Urinary bladder (tissue), 3 donors: ENCODE measurements at regions not wholly inside any gene's neighbourhood (a gene's known extent, or its start where the extent isn't known, plus 50 kb on each side); places are given as distances from the start of the nearest gene placed in this dataset.

Experiments
- DNase-seq: peaks from one replicate; pipeline ENCODE4 v3.0.0-alpha.2; 2015; ENCODE audit errors: extremely low spot score
- H3K27ac ChIP-seq: one replicate; pipeline ENCODE4 v1.5.1; 2013; ENCODE audit warnings: low read depth, mild to moderate bottlenecking, moderate library complexity
- H3K36me3 ChIP-seq: one replicate; pipeline ENCODE4 v1.6.1; 2013; ENCODE audit warnings: mild to moderate bottlenecking, moderate library complexity; ENCODE audit not compliant: insufficient read depth
- H3K4me1 ChIP-seq: one replicate; pipeline ENCODE4 v1.6.1; 2013; ENCODE audit warnings: mild to moderate bottlenecking, moderate library complexity; ENCODE audit not compliant: insufficient read depth
- H3K4me3 ChIP-seq: one replicate; pipeline ENCODE4 v1.5.1; 2013; ENCODE audit warnings: low read depth, low read length
- WGBS: extraction: QIAGEN DNeasy Blood & Tissue Kit; methylation state at CpG from one replicate; pipeline ENCODE4 v1.1.7; 2013; 5-methylcytosine and 5-hydroxymethylcytosine counted together
- donor health status: healthy with polysubstance abuse.
- donor health status: healthy.

DNA sequence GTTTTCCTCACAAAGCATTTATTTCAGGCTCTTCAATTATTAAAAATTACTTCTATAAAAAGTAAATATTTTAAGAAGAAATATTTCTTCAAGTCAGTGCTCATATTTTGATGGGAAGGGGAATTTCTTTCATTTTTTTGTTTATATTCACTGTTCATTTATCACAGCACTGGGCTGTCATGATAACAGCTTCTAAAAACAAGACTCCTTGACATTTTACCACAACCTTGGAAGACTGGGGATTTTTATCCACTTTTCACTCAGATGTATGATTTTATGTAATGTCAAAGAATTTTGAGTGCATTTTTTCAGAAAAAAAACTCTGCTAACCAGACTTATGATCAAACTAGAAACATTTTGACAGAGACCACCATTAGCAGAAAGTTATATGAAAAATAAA lies 149.7 kb downstream of the PHLDA1 start:
- H3K27ac ChIP-seq = no peak overlapping the region
- H3K36me3 ChIP-seq = no peaks in the 10 kb centered on the region
- no peak for DNase-seq
- H3K4me1 ChIP-seq = peaks cover 1% of the 10 kb centered on the region
- no peak overlapping the region for H3K4me3 ChIP-seq

DNA sequence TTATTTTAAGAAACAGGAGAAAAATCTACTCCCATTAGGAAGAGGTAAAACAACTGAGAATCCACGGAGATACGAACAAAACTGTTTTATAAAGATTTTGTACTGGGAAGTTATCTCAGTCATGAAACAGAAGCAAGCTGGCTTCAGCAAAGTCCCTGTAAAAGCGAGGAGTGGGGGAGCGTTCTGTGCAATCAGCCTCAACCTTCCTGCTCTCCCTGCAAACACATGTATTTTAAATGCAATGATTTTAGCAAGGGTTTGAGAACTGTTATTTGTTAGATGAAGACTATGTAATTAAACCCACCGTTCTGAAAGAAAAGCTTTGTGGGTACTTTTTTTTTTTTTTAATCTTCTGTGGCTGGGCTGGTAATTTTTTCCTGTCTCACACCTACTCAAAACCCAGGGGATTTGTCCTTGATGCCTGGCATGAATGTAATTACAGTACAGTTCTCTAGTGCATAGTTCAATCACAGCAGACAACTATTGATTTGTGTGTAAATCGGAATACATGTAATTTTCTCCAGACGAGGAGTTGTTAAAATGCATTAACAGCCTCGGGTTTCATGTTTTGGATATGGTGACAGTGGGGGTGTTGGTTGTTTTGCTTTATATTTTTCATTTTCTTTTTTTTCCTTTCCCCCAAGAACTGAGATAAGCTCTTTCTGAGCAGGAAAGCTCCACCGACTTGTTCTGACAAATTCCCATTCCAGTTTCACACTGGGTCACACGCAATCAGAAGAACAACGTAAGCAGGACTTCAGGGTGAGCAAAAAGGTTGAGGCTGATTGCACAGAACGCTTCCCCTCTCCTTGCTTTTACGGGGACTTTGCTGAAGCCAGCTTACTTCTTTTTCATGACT lies 153.6 kb downstream of the PHLDA1 start:
- H3K27ac ChIP-seq = no peak overlapping the region
- no peak for DNase-seq
- 28% methylated on average over 13 of the region's 13 CpGs for WGBS

DNA sequence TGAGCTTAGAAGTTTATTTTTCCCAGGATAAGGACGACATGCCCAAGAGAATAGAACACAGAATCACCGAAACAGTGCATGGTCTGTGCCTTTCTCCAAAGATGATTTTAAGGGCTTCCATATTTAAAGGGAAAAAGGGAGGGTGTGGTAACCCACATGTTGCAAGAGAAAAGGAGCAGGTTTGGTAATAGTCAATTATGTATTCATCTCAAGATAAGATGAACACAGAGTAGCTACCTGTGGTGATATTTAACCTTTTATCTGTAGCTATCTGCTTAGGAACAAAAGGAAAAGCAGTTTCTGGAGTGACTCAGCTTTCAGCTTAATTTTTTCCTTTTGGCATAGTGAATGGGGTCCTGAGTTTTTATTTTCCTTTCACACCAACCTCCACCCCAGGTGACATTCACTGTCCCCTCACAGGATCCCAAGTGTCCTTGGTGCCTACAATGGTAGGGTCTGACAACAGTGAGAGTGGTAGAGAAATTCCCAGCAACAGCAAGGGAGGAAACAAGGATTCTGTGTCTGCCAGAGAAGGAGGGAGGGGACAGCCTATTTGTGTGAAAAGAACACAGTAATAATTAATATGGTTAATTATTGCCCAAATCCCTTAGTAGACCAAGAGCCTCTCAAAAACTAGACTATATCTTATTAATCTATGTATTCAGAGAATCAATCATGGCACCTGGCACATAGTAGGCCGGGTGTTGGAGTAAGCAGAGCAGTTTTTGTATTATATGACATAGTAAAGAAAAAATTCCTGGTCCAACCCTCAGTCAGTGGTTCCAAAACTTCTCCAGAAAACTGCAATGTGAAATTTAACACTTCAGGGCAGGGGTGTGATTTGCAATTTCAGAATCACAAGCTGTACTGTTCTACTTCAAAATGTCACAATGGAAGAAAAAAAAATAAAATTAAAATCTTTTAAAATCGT lies 154.5 kb downstream of the PHLDA1 start:
- H3K4me3 ChIP-seq = no peak overlapping the region
- no peaks in the 10 kb centered on the region for H3K36me3 ChIP-seq
- H3K27ac ChIP-seq = no peak overlapping the region
- no peak for DNase-seq
- no peaks in the 10 kb centered on the region for H3K4me1 ChIP-seq
- WGBS = 45% methylated on average over 4 of the region's 4 CpGs

More for the DNA sequence above, 153.6 kb downstream of the PHLDA1 start:
- Histone ChIP-seq H3K4me1 (no peaks in the 10 kb centered on the region), H3K36me3 (no peaks in the 10 kb centered on the region), H3K4me3 (no peak overlapping the region)

DNA sequence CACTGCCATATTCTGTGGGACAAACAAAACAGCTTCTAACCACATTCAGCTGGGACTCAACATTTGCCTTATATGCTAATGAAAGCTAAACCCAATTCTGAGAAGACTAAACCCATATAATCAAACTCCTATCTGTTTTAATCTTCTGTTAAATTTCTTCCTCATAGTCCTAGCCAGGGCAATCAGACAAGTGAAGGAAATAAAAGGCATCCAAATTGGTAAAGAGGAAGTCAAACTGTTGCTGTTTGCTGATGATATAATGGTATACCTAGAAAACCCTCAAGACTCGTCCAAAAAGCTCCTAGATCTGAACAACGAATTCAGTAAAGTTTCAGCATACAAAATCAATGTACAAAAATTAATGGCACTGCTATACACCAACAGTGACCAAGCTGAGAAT lies 157.1 kb downstream of the PHLDA1 start:
- Histone ChIP-seq H3K27ac (no peak overlapping the region), H3K4me1 (no peaks in the 10 kb centered on the region), H3K36me3 (no peaks in the 10 kb centered on the region), H3K4me3 (no peak overlapping the region)
- WGBS = 75% methylated on average over 2 of the region's 2 CpGs
- DNase-seq = no peak

DNA sequence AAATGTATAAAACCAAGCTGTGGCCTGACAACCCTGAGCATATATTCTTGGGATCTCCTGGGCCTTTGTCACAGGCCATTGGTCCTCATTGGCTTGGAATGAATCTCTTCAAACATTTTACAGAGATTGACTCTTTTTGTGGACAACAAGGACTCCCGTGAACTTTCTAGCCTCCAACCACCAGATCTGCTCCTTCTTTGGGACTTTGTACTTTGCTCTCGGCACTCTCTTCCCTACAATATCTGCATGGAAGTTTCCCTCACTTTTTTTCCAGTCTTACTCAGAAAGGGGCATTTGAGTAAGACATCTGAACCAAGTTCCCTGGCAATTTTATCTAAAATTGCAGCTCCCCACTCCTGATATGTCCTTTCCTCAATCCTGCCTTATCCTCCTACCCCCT lies 158.8 kb downstream of the PHLDA1 start:
- DNase-seq = no peak
- WGBS = 95% methylated on average over 2 of the region's 2 CpGs
- H3K36me3 ChIP-seq = no peaks in the 10 kb centered on the region
- no peaks in the 10 kb centered on the region for H3K4me1 ChIP-seq
- H3K27ac ChIP-seq = no peak overlapping the region
- H3K4me3 ChIP-seq = no peak overlapping the region

DNA sequence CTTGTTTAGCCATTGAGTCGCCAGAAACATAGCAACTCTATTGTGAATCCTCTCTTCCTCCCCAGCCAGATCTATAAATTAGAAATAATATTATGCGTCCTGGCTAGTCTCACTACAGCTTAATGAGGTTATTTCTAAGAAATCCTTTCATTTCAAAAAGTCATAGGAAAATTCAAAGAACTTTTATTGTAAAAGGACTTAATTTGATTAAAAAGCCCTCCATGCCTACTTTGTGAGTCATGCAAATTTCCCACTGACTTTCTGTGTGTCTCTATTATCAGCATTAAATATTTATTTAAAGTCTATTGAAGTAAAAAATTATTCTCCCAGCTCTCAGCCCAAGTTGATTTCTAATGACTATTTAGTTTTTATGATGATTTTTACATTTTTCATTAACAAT lies 160.7 kb downstream of the PHLDA1 start:
- 51% methylated on average over 2 of the region's 2 CpGs for WGBS
- H3K4me3 ChIP-seq = no peak overlapping the region
- H3K27ac ChIP-seq = no peak overlapping the region
- DNase-seq = no peak
- H3K4me1 ChIP-seq = no peaks in the 10 kb centered on the region
- no peaks in the 10 kb centered on the region for H3K36me3 ChIP-seq

DNA sequence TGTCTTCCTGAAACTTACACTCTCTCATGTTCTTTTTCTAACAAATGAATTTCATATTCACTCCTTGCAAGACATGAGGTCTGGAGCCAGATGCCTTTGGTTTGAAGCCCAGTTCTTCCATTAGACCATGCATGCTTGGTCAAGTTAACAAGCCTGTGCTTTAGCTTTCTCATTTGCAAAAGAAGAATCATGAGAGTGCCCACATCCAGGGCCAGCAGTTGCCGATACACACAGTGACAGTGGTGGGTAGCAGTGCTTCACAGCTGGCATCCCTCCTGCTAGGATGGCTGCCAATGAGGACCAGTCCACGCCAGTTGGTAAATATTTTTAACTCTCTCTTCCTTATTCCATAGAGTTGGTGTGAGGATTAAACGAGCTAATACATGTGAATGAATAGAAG lies 163.1 kb downstream of the PHLDA1 start:
- H3K27ac ChIP-seq = no peak overlapping the region
- no peaks in the 10 kb centered on the region for H3K4me1 ChIP-seq
- WGBS = 81% methylated on average over 3 of the region's 3 CpGs
- H3K4me3 ChIP-seq = no peak overlapping the region
- DNase-seq = no peak
- no peaks in the 10 kb centered on the region for H3K36me3 ChIP-seq

DNA sequence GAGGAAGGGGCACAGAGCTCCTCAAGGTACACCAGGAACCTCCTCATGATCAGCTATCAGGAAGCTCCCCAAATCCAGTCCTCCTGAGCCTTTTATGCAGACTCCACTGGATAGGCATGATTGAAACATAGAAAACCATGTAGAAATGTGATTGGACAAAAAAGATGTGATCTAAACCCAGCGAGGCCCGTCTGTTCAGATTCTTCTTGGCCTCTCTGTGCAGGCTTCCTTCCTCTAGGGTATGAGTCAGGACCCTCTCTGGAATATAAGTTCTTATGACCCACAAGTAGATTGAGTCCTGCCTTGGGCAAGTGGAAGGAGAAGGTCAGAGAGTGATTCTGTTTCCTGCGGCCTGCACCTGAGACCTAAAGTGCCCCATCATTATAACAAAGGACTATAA lies 166.3 kb downstream of the PHLDA1 start:
- no peaks in the 10 kb centered on the region for H3K4me1 ChIP-seq
- WGBS = 90% methylated on average over 3 of the region's 3 CpGs
- DNase-seq = no peak

DNA sequence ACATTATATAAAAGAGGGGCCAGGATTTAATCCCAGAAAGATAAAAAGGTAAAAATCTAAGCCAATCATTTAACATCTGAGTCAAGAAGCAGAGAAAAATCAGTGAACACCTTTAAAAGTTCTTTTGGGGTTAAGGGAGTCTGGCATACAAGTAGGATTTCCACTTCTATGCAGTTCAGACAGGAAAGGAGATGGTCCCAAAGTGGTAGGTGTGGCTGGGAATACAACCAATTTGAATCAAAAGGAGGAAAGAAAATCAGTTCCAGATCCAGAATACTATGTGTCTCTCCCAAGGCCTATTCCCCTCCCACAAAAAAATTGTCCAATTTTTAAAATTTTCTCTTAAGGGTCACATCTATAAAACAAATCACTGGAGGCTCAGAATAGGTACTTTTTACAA lies 167.4 kb downstream of the PHLDA1 start:
- no peak for DNase-seq

More for the DNA sequence above, 166.3 kb downstream of the PHLDA1 start:
- H3K36me3 ChIP-seq = no peaks in the 10 kb centered on the region
- H3K27ac ChIP-seq = no peak overlapping the region
- H3K4me3 ChIP-seq = no peak overlapping the region

DNA sequence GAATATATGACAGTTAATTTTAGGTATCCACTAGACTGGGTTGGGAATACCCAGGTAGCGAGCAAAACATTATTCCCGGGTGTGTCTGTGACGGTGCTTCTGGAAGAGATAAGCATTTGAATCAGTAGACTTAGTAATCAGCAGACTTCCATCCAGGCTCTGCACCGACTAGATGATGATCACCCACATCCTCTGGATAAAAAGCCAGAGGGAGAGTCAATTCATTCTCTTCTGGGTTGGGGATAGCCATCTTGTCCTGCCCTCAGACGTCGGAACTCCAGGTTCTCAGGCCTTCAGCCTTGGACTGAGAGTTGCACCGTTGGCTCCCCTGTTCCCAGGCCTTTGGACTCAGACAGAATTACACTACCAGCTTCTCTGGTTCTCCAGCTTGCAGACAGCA lies 168.0 kb downstream of the PHLDA1 start:
- no peak overlapping the region for H3K4me3 ChIP-seq
- WGBS = 78% methylated on average over 7 of the region's 7 CpGs
- DNase-seq = no peak
- no peak overlapping the region for H3K27ac ChIP-seq
- H3K4me1 ChIP-seq = no peaks in the 10 kb centered on the region
- no peaks in the 10 kb centered on the region for H3K36me3 ChIP-seq

More for the DNA sequence above, 167.4 kb downstream of the PHLDA1 start:
- no peaks in the 10 kb centered on the region for H3K4me1 ChIP-seq
- H3K36me3 ChIP-seq = no peaks in the 10 kb centered on the region
- H3K4me3 ChIP-seq = no peak overlapping the region
- no peak overlapping the region for H3K27ac ChIP-seq

DNA sequence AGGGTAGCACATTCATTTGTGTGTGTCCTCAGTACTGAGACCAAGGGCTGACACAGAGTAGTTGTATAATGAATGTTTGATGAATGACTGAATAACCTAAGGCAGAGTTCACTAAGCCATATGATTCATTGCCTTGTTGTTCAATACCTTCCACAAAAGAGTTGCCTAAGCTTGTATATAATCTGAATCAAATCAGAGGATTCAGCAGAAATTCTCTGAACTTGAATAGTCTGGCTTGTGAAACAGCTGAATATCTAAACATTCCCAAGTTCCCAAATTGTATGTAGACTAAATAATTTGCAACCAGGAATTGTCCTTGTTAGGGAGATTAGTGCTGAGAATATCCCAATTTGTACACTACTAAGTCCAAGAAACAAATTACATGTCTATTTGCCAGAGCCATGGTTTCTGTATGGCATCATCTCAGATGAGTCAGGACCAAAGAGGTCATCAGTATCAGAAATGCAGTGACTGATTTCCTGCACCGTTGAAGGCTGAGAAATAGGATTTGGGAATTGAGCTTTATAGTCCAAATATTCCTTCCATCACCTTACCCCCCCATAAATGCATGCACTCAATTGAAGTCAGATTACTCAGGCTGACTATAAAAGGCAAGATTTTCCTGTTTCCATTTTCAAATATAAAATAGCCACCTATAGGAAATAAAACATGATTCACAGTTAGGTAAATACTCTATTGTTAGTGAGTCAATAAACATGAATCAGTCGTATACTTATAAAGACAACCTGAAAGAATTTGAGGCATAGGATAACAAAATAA lies 168.7 kb downstream of the PHLDA1 start:
- H3K4me3 ChIP-seq = no peak overlapping the region
- DNase-seq = no peak
- no peaks in the 10 kb centered on the region for H3K4me1 ChIP-seq
- 55% methylated on average over 2 of the region's 2 CpGs for WGBS
- H3K36me3 ChIP-seq = no peaks in the 10 kb centered on the region
- no peak overlapping the region for H3K27ac ChIP-seq

DNA sequence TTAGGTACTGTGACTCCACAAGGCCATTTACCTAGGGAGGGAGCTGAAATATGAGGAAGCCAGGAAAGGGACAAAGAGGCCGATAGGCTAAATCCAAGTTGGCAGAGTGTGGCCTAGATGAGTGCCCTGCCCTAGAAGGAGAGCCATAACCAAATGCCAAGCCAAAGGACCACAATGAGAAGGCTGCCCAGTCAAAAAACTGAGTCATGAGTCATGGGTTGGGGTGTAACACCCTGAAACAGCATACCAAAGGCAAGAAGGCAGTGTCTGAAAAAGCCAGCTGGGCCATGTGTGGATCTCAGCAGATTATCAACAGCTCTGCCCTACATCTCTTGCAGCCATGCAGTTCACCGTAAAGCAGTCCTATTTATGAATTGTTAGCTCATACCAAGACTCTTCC lies 171.7 kb downstream of the PHLDA1 start:
- Histone ChIP-seq H3K4me3 (no peak overlapping the region), H3K27ac (no peak overlapping the region), H3K36me3 (no peaks in the 10 kb centered on the region), H3K4me1 (no peaks in the 10 kb centered on the region)
- 44% methylated on average over 2 of the region's 2 CpGs for WGBS
- DNase-seq = no peak

DNA sequence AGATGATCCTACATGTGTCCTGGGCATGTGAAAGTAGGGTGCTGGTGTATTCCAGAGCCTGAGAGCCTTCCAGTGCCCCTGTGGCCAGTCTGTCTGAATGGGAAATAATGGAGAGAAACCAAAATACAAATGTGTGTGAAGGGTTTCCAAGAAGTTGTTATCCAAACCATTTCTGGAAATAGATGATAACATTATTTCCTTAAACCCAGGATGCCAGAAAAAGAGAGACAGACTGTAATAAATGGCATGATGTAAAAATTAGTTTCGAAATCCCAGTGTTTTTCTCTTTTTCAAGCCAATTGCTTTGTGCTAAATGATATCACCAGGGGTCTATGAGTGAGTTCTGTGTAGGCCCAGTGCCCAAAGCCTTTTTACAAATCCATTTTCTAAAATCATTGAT lies 175.3 kb downstream of the PHLDA1 start:
- Histone ChIP-seq H3K36me3 (no peaks in the 10 kb centered on the region), H3K4me1 (no peaks in the 10 kb centered on the region), H3K27ac (no peak overlapping the region), H3K4me3 (no peak overlapping the region)
- DNase-seq = no peak
- WGBS = 66% methylated on average over 1 of the region's 1 CpG
